Adrenal gland (tissue), 9 donors: ENCODE measurements at regions not wholly inside any gene's neighbourhood (a gene's known extent, or its start where the extent isn't known, plus 50 kb on each side); places are given as distances from the start of the nearest gene placed in this dataset.
"Not testable (repeated sequence)": the region's sequence is repeated elsewhere in the genome, so short reads cannot be mapped to it uniquely, and the experiment has no call there.

Experiments used
- DNase-seq, 7 donors: peaks; one replicate each; pipeline ENCODE4 v3.0.0-alpha.2; 2019 to 2020
- H3K27ac ChIP-seq, 5 donors: fragments of 200-600 bp; sonication (generic) in 4 of 5; 1 replicate in 3 of 5; 2 replicates in 2 of 5; pipeline versions ENCODE4 v1.5.1 to v1.8.0; 2016 to 2020; ENCODE audit warnings: mild to moderate bottlenecking in 1 of 5
- H3K27me3 ChIP-seq: fragments of 200-600 bp; 2 replicates; pipeline ENCODE4 v1.8.0; 2021
- H3K36me3 ChIP-seq, 2 donors: fragments of 200-600 bp; replicated peaks in 1 of 2; 1 replicate in 1 of 2; 2 replicates in 1 of 2; pipeline versions ENCODE4 v1.5.1 to v1.8.0; 2018 to 2022
- H3K4me1 ChIP-seq, 2 donors: fragments of 200-600 bp; replicated peaks in 1 of 2; 1 replicate in 1 of 2; 2 replicates in 1 of 2; pipeline versions ENCODE4 v1.5.1 to v1.8.0; 2018 to 2021
- H3K4me3 ChIP-seq, 4 donors: fragments of 200-600 bp; sonication (generic) in 3 of 4; one replicate each; pipeline ENCODE4 v1.5.1; 2016 to 2018
- H3K9me3 ChIP-seq, 3 donors: fragments of 200-600 bp; sonication (generic) in 1 of 3; replicated peaks in 1 of 3; 1 replicate in 2 of 3; 2 replicates in 1 of 3; pipeline versions ENCODE4 v1.5.1 to v1.8.0; 2016 to 2021
- POLR2A ChIP-seq, 2 donors: fragments of 450-650 bp; IDR thresholded peaks; one replicate each; pipeline ENCODE4 v1.6.1; 2017; ENCODE audit warnings: antibody characterized with exemption in 2 of 2, mild to moderate bottlenecking in 2 of 2, moderate library complexity in 1 of 2
- WGBS, 4 donors: extraction: QIAGEN DNeasy Blood & Tissue Kit in 2 of 4; methylation state at CpG; one replicate each; pipeline versions ENCODE4 v1.1.5 to v1.1.7; 2013 to 2017; 5-methylcytosine and 5-hydroxymethylcytosine counted together
- intact Hi-C, 2 donors: fragments of 100-400 bp; cut with DNase I; formaldehyde crosslinking; loops; one replicate each; pipeline versions ENCODE4 v1.14.1 to v1.15.0; 2022 to 2023
- TF ChIP-seq, protein P1 (sequence below), 6 experiments: fragments of 450-650 bp in 4 of 6; fragments of 200-600 bp in 2 of 6; sonication (generic) in 1 of 6; IDR thresholded peaks; 1 replicate in 5 of 6; 2 replicates in 1 of 6; pipeline versions ENCODE4 v1.5.1 to v1.8.0; 2016 to 2021; ENCODE audit warnings: antibody characterized with exemption in 6 of 6, mild to moderate bottlenecking in 2 of 6, moderate library complexity in 1 of 6
- donor health status: healthy with polysubstance abuse.
- donor health status: Bipolar disorder and iron deficiency.
- donor health status: DM: yes; HTN: yes; CAD: no.
- donor health status: DM: no; HTN: no; CAD: no.
- donor health status: DM: no; HTN: no; CAD: no.

DNA sequence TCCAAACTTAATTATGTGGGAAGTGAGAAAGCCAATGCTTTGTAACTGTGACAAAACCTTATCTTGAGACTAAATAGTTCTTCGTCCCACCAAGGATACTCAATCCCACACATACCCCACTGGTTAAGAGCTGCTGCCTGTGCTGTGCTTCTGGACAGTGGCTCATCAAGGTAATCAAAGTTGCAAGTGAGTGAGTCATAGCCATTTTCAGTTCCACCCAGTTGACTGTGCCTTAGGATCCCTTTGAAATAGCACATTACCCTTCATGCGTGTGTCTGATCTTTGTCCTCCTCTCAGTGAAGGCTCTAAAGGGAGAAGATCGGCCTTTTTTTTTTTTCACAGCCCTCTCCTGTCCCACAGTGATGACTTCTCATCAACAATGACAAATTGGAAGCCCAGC lies 706.0 kb upstream of the AUTS2 start:
- Histone ChIP-seq H3K36me3 (no peaks in the 10 kb centered on the region), H3K4me3 (no peak overlapping the region), H3K27me3 (no peaks in the 10 kb centered on the region), H3K27ac (no peak overlapping the region), H3K9me3 (no peaks in the 10 kb centered on the region), H3K4me1 (no peaks in the 10 kb centered on the region)
- no peak for DNase-seq
- WGBS, 4 donors: 66 to 76% (median 74%) methylated on average over 3 of the region's 3 CpGs
- intact Hi-C loops: no loop called here
- TF ChIP-seq POLR2A (IDR thresholded peaks at IDR 0.05): no peak
- TF ChIP-seq, protein P1, sequence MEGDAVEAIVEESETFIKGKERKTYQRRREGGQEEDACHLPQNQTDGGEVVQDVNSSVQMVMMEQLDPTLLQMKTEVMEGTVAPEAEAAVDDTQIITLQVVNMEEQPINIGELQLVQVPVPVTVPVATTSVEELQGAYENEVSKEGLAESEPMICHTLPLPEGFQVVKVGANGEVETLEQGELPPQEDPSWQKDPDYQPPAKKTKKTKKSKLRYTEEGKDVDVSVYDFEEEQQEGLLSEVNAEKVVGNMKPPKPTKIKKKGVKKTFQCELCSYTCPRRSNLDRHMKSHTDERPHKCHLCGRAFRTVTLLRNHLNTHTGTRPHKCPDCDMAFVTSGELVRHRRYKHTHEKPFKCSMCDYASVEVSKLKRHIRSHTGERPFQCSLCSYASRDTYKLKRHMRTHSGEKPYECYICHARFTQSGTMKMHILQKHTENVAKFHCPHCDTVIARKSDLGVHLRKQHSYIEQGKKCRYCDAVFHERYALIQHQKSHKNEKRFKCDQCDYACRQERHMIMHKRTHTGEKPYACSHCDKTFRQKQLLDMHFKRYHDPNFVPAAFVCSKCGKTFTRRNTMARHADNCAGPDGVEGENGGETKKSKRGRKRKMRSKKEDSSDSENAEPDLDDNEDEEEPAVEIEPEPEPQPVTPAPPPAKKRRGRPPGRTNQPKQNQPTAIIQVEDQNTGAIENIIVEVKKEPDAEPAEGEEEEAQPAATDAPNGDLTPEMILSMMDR (IDR thresholded peaks at IDR 0.05): no peak

DNA sequence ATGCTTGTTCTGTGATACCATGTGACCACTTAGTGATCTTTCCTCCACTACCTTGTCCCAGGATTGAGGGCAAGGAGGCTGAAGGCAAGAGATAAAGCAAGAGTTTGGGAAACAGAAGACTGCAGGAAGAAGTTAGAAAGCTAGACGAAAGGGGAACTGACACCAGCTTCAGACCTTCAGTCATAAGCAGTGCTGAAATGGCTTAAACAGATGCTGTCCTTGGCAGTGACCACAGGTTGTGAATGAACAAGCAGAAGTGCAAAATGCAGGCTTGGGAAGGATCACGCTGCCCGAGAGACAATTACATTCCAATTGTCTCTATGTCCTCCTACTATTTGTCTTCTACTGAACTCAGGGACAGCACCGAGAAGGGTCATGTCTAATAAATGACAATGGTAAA lies 704.9 kb upstream of the AUTS2 start:
- WGBS, 4 donors: 60 to 67% (median 66%) methylated on average over 4 of the region's 4 CpGs
- H3K4me1 ChIP-seq: no peaks in the 10 kb centered on the region
- H3K27me3 ChIP-seq: no peaks in the 10 kb centered on the region
- H3K36me3 ChIP-seq: no peaks in the 10 kb centered on the region
- H3K27ac ChIP-seq: no peak overlapping the region
- no peak overlapping the region for H3K4me3 ChIP-seq
- H3K9me3 ChIP-seq: no peaks in the 10 kb centered on the region
- TF ChIP-seq, protein P1 (IDR thresholded peaks at IDR 0.05): no peak
- TF ChIP-seq POLR2A (IDR thresholded peaks at IDR 0.05): no peak
- intact Hi-C loops: no loop called here
- no peak for DNase-seq

DNA sequence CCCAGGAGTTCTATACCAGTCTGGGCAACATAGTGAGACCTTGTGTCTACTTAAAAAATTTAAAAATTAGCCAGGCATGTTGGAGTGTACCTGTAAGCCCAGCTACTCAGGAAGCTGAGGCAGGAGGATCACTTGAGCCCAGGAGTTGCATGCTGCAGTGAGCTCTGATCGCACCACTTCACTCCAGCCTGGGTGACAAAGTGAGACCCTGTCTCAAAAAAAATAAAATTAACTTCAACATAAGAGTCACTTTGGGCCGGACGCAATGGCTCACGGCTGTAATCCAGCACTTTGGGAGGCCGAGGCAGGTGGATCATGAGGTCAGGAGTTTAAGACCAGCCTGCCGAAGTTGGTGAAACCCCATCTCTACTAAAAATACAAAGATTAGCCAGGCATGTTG lies 699.1 kb upstream of the AUTS2 start:
- H3K9me3 ChIP-seq, intact Hi-C loops, H3K27ac ChIP-seq, DNase-seq, H3K27me3 ChIP-seq, H3K4me1 ChIP-seq, H3K4me3 ChIP-seq, H3K36me3 ChIP-seq: not testable (repeated sequence)
- 78 to 92% (median 89%) methylated on average over 6 of the region's 6 CpGs for WGBS, 4 donors

DNA sequence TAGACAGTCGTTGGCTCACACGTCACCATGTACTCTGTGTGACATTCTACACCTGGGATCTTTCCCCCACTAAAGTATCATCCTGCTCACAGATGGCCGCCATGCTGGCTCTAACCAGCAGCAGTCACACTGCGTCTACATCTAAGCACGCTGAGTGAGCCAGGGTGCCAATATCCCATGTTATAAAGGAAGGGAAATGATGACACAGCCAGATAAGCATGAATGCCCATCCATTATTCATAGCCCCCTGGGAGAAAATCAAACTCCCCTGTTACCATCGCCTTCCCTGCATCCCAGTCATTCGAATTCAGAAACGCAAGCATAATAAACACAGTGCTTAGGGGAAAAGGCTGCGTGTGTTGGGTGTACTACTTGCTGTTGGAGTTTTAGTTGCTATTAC lies 698.2 kb upstream of the AUTS2 start:
- 86 to 89% (median 88%) methylated on average over 9 of the region's 9 CpGs for WGBS, 4 donors
- H3K27me3 ChIP-seq: no peaks in the 10 kb centered on the region
- intact Hi-C loops: no loop called here
- TF ChIP-seq POLR2A (IDR thresholded peaks at IDR 0.05): no peak
- TF ChIP-seq, protein P1 (IDR thresholded peaks at IDR 0.05): no peak
- H3K4me3 ChIP-seq: no peak overlapping the region
- H3K4me1 ChIP-seq: no peaks in the 10 kb centered on the region
- no peak overlapping the region for H3K27ac ChIP-seq
- no peak for DNase-seq
- no peaks in the 10 kb centered on the region for H3K36me3 ChIP-seq
- no peaks in the 10 kb centered on the region for H3K9me3 ChIP-seq

DNA sequence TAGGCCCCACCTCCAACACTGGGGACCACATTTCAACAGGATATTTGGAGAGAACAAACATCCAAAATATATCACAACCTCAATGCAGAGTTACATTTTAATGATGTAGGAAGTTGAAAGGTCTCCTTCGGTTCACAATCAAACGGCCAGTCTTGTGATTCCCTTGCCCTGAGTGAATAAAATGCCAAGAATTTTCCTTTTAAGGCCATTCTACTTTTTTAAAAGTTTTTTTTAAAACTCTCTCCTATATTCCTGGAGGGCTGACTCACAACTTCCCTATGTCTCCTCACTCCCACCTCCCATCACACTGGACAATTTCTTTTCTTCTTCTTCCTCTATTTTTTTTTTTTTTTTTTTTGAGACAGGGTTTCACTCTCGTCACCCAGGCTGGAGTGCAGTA lies 693.6 kb upstream of the AUTS2 start:
- no peak overlapping the region for H3K4me3 ChIP-seq
- no peaks in the 10 kb centered on the region for H3K27me3 ChIP-seq
- H3K9me3 ChIP-seq: no peaks in the 10 kb centered on the region
- DNase-seq: no peak
- no peaks in the 10 kb centered on the region for H3K4me1 ChIP-seq
- no peak overlapping the region for H3K27ac ChIP-seq
- intact Hi-C loops: no loop called here
- H3K36me3 ChIP-seq: no peaks in the 10 kb centered on the region
- 79 to 84% (median 80%) methylated on average over 3 of the region's 3 CpGs for WGBS, 4 donors
- no peak for TF ChIP-seq POLR2A (IDR thresholded peaks at IDR 0.05)
- TF ChIP-seq, protein P1 (IDR thresholded peaks at IDR 0.05): no peak
